Testis (tissue), 2 donors: ENCODE measurements at regions not wholly inside any gene's neighbourhood (a gene's known extent, or its start where the extent isn't known, plus 50 kb on each side); places are given as distances from the start of the nearest gene placed in this dataset.

Source experiments
- POLR2A ChIP-seq: fragments of 450-650 bp; IDR thresholded peaks from one replicate; pipeline ENCODE4 v1.6.1; 2017; ENCODE audit warnings: antibody characterized with exemption, mild to moderate bottlenecking, moderate library complexity
- TF ChIP-seq, protein P1 (sequence below), 3 experiments: fragments of 450-650 bp in 2 of 3; fragments of 200-600 bp in 1 of 3; sonication (generic) in 1 of 3; IDR thresholded peaks; one replicate each; pipeline ENCODE4 v1.5.1; 2016 to 2019; ENCODE audit warnings: antibody characterized with exemption in 3 of 3, mild to moderate bottlenecking in 2 of 3, moderate library complexity in 1 of 3

DNA sequence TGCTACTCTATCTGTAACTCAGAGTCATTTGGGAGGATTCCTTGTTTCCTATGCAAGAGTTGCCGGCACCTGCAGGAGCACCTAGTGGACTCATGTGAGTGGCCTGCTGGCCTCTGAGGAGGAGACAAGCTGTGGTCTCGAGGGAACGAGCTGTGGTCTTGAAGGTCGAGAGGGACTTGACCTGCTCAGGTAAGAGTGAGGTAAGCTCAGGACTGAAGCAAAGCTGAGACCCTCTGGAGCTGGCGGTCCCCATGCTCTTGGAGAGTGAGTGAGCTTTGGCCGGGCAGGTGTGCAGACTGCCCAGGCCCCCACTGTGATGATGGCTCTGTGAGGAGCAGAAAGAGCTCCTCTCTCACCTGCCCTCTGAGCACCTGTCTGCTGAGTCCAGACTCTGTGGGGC is 214.3 kb downstream of the MYLK4 start:
- TF ChIP-seq, protein P1, sequence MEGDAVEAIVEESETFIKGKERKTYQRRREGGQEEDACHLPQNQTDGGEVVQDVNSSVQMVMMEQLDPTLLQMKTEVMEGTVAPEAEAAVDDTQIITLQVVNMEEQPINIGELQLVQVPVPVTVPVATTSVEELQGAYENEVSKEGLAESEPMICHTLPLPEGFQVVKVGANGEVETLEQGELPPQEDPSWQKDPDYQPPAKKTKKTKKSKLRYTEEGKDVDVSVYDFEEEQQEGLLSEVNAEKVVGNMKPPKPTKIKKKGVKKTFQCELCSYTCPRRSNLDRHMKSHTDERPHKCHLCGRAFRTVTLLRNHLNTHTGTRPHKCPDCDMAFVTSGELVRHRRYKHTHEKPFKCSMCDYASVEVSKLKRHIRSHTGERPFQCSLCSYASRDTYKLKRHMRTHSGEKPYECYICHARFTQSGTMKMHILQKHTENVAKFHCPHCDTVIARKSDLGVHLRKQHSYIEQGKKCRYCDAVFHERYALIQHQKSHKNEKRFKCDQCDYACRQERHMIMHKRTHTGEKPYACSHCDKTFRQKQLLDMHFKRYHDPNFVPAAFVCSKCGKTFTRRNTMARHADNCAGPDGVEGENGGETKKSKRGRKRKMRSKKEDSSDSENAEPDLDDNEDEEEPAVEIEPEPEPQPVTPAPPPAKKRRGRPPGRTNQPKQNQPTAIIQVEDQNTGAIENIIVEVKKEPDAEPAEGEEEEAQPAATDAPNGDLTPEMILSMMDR (IDR thresholded peaks at IDR 0.05) = no peak
- no peak for TF ChIP-seq POLR2A
